Endothelial cell of umbilical vein (primary cell): ENCODE measurements at regions not wholly inside any gene's neighbourhood (a gene's known extent, or its start where the extent isn't known, plus 50 kb on each side); places are given as distances from the start of the nearest gene placed in this dataset.

Source experiments
- BruUV-seq: library from RNA; stranded (reverse); fragments of 400-500 nt; replicated peaks from 2 replicates; lab custom pipeline; 2021; lab: Mats Ljungman, UMichigan
- CTCF ChIA-PET: fragments of 300-600, 350-600 bp; sonication (Branson Sonifier 250); formaldehyde crosslinking; loops from one replicate; lab custom pipeline; 2021; ENCODE audit warnings: antibody characterized with exemption, inconsistent platforms; lab: Charles Lee
- POLR2A ChIA-PET: fragments of 300-600, 350-600 bp; sonication (Branson Sonifier 250); formaldehyde crosslinking; loops from one replicate; lab custom pipeline; 2021; ENCODE audit warnings: antibody characterized with exemption, inconsistent platforms; lab: Charles Lee
- DNase-seq: peaks from one replicate; pipeline ENCODE4 v3.0.0-alpha.2; 2011; ENCODE audit warnings: low read depth, low spot score
- FAIRE-seq: peaks from 2 replicates; lab custom pipeline; 2011; peaks lifted over from hg19 to GRCh38; lab: Jason Lieb, UNC
- H2AFZ ChIP-seq: 2 replicates; pipeline ENCODE4 v1.6.0; 2012; ENCODE audit warnings: low read depth, low read length, control low read depth, inconsistent platforms
- H3K27ac ChIP-seq: 2 replicates; pipeline ENCODE4 v1.5.1; 2011; ENCODE audit warnings: low read depth, mild to moderate bottlenecking, control low read depth, low read length, moderate library complexity; ENCODE audit not compliant: insufficient read depth
- H3K27me3 ChIP-seq, 2 experiments: 2 replicates each; pipeline versions ENCODE4 v1.6.0 to v1.6.1; 2011; ENCODE audit warnings: low read length in 2 of 2, mixed read lengths in 1 of 2; ENCODE audit not compliant: control insufficient read depth in 2 of 2, insufficient read depth in 2 of 2
- H3K36me3 ChIP-seq, 2 experiments: 2 replicates in 1 of 2; 3 replicates in 1 of 2; pipeline ENCODE4 v1.5.1; 2011; ENCODE audit warnings: low read length in 2 of 2, mild to moderate bottlenecking in 1 of 2, moderate library complexity in 1 of 2; ENCODE audit not compliant: control insufficient read depth in 2 of 2, insufficient read depth in 2 of 2; ENCODE audit errors: extremely low read depth in 1 of 2
- H3K4me1 ChIP-seq: 3 replicates; pipeline ENCODE4 v1.5.1; 2011; ENCODE audit warnings: mild to moderate bottlenecking, low read length; ENCODE audit not compliant: control insufficient read depth, insufficient read depth; ENCODE audit errors: extremely low read depth
- H3K4me2 ChIP-seq: 2 replicates; pipeline ENCODE4 v1.6.1; 2011; ENCODE audit warnings: low read length, control low read depth, mixed read lengths; ENCODE audit not compliant: insufficient read depth
- H3K4me3 ChIP-seq, 3 experiments: fragments of 200-600 bp in 1 of 3; sonication (generic), shearing (Covaris generic) in 1 of 3; replicated peaks in 1 of 3; 2 replicates each; pipeline ENCODE4 v1.5.1; 2011 to 2016; ENCODE audit warnings: control low read depth in 3 of 3, low read length in 3 of 3, mild to moderate bottlenecking in 2 of 3, inconsistent platforms in 1 of 3, low read depth in 1 of 3, moderate library complexity in 1 of 3; ENCODE audit not compliant: insufficient read depth in 1 of 3
- H3K79me2 ChIP-seq: 2 replicates; pipeline ENCODE4 v1.6.0; 2012; ENCODE audit warnings: low read length, inconsistent platforms; ENCODE audit not compliant: control insufficient read depth, insufficient read depth
- H3K9ac ChIP-seq: replicated peaks from 2 replicates; pipeline ENCODE3; 2011; ENCODE audit warnings: low read length, control low read depth; ENCODE audit not compliant: insufficient read depth; ENCODE audit errors: extremely low read depth
- H3K9me1 ChIP-seq: replicated peaks from 3 replicates; pipeline ENCODE4 v1.6.0; 2011; ENCODE audit warnings: mild to moderate bottlenecking, low read length; ENCODE audit not compliant: control insufficient read depth, insufficient read depth; ENCODE audit errors: extremely low read depth
- H3K9me3 ChIP-seq: replicated peaks from 2 replicates; pipeline ENCODE4 v1.5.1; 2012; ENCODE audit warnings: low read length, inconsistent platforms; ENCODE audit not compliant: control insufficient read depth, insufficient read depth
- H4K20me1 ChIP-seq: replicated peaks from 2 replicates; pipeline ENCODE3; 2011; ENCODE audit warnings: mild to moderate bottlenecking, low read length; ENCODE audit not compliant: control insufficient read depth, insufficient read depth; ENCODE audit errors: extremely low read depth
- FOS ChIP-seq: IDR thresholded peaks from 2 replicates; pipeline ENCODE4 v1.6.1; 2011; ENCODE audit warnings: mild to moderate bottlenecking, low read length, moderate library complexity, borderline replicate concordance; ENCODE audit not compliant: insufficient read depth
- GATA2 ChIP-seq: IDR thresholded peaks from 2 replicates; pipeline ENCODE4 v1.7.0; 2011; ENCODE audit warnings: low read depth, mild to moderate bottlenecking, moderate library complexity, mixed read lengths, low read length; ENCODE audit not compliant: insufficient read length, insufficient read depth
- JUN ChIP-seq: IDR thresholded peaks from 2 replicates; pipeline ENCODE4 v1.6.1; 2011; ENCODE audit warnings: borderline replicate concordance, low read depth; ENCODE audit not compliant: insufficient read length, insufficient read depth
- MYC ChIP-seq: IDR thresholded peaks from one replicate; pipeline ENCODE4 v1.6.1; 2011; ENCODE audit warnings: mild to moderate bottlenecking, low read depth, low read length
- POLR2A ChIP-seq: IDR thresholded peaks from 2 replicates; pipeline ENCODE4 v1.6.1; 2012; ENCODE audit warnings: low read depth, mild to moderate bottlenecking, control low read depth, low read length
- POLR2AphosphoS5 ChIP-seq: IDR thresholded peaks from 2 replicates; pipeline ENCODE4 v1.6.1; 2012; ENCODE audit warnings: low read depth, mild to moderate bottlenecking, control low read depth, low read length, moderate library complexity; ENCODE audit not compliant: insufficient read depth
- dilution Hi-C: fragments of 300-500 bp; cut with MboI; formaldehyde crosslinking; loops from one replicate; pipeline ENCODE4 v1.15.0; 2019; ENCODE audit warnings: low sequenced_read_pairs; ENCODE audit not compliant: extremely low pct_ligation_motif_present
- intact Hi-C: fragments of 100-400 bp; cut with micrococcal nuclease; formaldehyde crosslinking; loops from one replicate; pipeline ENCODE4 v1.10.0; 2022

DNA sequence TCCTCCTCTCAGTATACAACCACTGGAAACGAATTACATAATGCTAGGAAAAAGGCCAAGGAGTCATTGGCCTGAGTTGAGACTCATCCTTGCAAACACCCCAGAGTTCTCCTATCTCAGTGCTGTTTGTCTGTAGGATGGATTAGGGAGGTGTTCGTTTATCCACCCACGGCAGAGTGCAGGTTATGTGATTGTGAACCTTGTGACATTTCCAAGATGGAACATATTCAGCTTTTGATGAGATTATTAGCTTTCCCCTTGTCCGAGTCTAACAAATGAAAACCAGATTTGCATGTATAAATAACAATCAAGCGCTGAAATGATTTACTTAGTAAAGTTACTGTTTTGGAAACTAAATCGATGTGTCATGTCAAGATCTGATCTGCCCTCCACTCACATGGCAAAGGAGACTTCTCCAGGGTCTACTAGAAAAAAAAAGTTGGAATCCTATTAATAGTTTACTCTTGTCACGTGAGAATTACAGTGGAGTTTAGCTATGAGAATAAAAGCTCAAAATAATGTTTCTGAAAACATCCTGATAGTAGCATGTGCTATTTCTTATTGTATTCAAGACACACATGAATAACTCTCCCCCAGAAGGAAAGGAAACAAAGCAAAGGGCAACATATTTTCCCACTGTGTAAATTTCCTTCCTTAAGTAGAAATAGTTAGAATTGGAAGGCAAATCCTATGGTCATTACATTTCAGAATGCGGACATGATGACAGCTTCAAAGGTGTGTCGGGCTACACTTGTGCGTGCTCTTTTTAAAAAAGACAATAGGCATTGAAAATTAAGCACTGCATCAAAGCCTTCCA lies 600.4 kb downstream of the EBF1 start:
- Histone ChIP-seq H3K4me3 (no peak overlapping the region), H3K9me3 (no peaks in the 10 kb centered on the region), H3K9ac (no peak overlapping the region), H2AFZ (no peak overlapping the region), H3K27ac (no peak overlapping the region), H3K36me3 (no peaks in the 10 kb centered on the region), H3K4me2 (no peak overlapping the region), H3K9me1 (no peaks in the 10 kb centered on the region), H3K27me3 (no peaks in the 10 kb centered on the region), H3K79me2 (no peaks in the 10 kb centered on the region), H4K20me1 (no peaks in the 10 kb centered on the region), H3K4me1 (no peaks in the 10 kb centered on the region)
- DNase-seq (peak; percentile 52), FAIRE-seq (no peak)
- POLR2A ChIA-PET: no interaction called here
- no TSS peak for BruUV-seq
- TF ChIP-seq GATA2 (no peak), POLR2A (no peak), FOS (no peak), JUN (peak; percentile 78), POLR2AphosphoS5 (no peak), MYC (no peak)
- dilution Hi-C loops: no loop called here
- CTCF ChIA-PET: no interaction called here
- intact Hi-C loops: no loop called here

DNA sequence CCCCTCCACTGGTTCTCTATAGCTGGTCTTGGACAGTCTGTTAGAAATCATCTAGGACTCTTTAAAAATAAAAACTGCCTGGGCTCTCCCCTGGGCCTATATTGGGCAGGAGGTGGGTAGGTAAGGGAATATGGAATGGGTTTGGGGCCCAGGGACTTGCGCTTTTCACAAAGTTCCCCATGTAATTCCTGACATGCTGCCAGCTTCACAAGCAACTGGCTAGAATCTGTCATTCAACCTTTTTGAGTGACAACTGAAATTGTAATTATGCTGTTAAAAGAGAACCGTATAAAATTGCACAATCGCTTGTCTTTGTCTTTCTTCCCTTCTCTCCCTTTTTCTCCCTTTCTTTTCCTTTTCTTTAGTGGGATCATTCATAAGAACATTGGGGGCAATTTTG lies 603.1 kb downstream of the EBF1 start:
- no peaks in the 10 kb centered on the region for H3K36me3 ChIP-seq
- dilution Hi-C loops: no loop called here
- no peak overlapping the region for H3K27ac ChIP-seq
- intact Hi-C loops: no loop called here
- H3K79me2 ChIP-seq: no peaks in the 10 kb centered on the region
- ChIA-PET CTCF (no interaction called here), POLR2A (no interaction called here)
- H3K9me3 ChIP-seq: no peaks in the 10 kb centered on the region
- no peaks in the 10 kb centered on the region for H3K9me1 ChIP-seq
- no peaks in the 10 kb centered on the region for H3K4me1 ChIP-seq
- no peak overlapping the region for H3K4me2 ChIP-seq
- DNase-seq (no peak), FAIRE-seq (no peak)
- H3K27me3 ChIP-seq: no peaks in the 10 kb centered on the region
- no peak overlapping the region for H3K4me3 ChIP-seq
- H3K9ac ChIP-seq: no peak overlapping the region
- no TSS peak for BruUV-seq
- TF ChIP-seq MYC (no peak), GATA2 (no peak)
- no peak overlapping the region for H2AFZ ChIP-seq
- no peaks in the 10 kb centered on the region for H4K20me1 ChIP-seq
